ENCODE measurements at regions not wholly inside any gene's neighbourhood (a gene's known extent, or its start where the extent isn't known, plus 50 kb on each side); places are given as distances from the start of the nearest gene placed in this dataset.

DNA sequence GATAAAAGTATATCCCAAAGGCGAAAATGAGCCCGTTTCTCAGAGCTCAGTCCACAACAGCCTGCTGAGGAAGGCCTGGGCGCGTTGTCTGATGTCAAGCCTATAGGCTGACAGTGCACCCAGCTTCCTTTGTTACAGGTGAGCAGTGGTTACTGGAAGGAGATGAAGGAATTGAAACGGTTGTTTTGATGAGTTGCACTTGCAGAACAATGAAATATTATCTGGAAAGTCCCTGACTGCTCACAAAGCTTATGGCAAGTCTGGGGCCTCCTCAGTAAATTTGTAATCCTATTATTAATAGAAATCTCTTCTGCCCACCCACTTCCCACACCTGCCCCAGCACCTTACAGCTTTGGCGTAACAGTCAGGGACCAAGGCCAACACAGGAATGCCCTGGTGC lies 77.8 kb downstream of the C11orf91 start:
- Mint-ChIP-seq H3K4me1 (no peaks in the 10 kb centered on the region), H3K9me3 (peaks cover 0 to 5% (median 0%) of the 10 kb centered on the region in 8 donors), H3K27me3 (peaks cover 3 to 6% of the 10 kb centered on the region in 2 donors), H3K27ac (no peak overlapping the region), H3K36me3 (no peaks in the 10 kb centered on the region), H3K4me3 (no peak overlapping the region)
- intact Hi-C loops (cut with micrococcal nuclease): no loop called here
- H3K4me1 ChIP-seq (ENCODE audit: insufficient read depth, low read length): no peaks in the 10 kb centered on the region
- no peak overlapping the region for H3K27ac ChIP-seq (ENCODE audit: low read depth, low read length)
- H3K36me3 ChIP-seq (ENCODE audit: insufficient read depth, low read length): no peaks in the 10 kb centered on the region
- H3K27me3 ChIP-seq (ENCODE audit: insufficient read depth, low read length): no peaks in the 10 kb centered on the region
- H3K9me3 ChIP-seq (ENCODE audit: control insufficient read depth in 1 of 2, low read length in 2 of 2): no peaks in the 10 kb centered on the region
- DNase-seq: no peak
- H3K4me3 ChIP-seq (ENCODE audit: low read length in 2 of 2): no peak overlapping the region
- ChIA-PET POLR2A (ENCODE audit: partially characterized antibody) (no interaction called here), CTCF (ENCODE audit: partially characterized antibody) (no interaction called here)

GRCh38 chr11:33622186-33622585 lies 78.4 kb downstream of the C11orf91 start:
- no peaks in the 10 kb centered on the region for H3K9me3 ChIP-seq (ENCODE audit: control insufficient read depth in 1 of 2, low read length in 2 of 2)
- DNase-seq: no peak
- no peak overlapping the region for H3K4me3 ChIP-seq (ENCODE audit: low read length in 2 of 2)
- no peaks in the 10 kb centered on the region for H3K27me3 ChIP-seq (ENCODE audit: insufficient read depth, low read length)
- no peaks in the 10 kb centered on the region for H3K36me3 ChIP-seq (ENCODE audit: insufficient read depth, low read length)
- Mint-ChIP-seq H3K27ac (no peak overlapping the region), H3K4me1 (no peaks in the 10 kb centered on the region), H3K27me3 (peaks cover 7 to 10% of the 10 kb centered on the region in 2 donors), H3K4me3 (no peak overlapping the region), H3K9me3 (peaks cover 0 to 5% (median 0%) of the 10 kb centered on the region in 8 donors), H3K36me3 (no peaks in the 10 kb centered on the region)
- ChIA-PET POLR2A (ENCODE audit: partially characterized antibody) (no interaction called here), CTCF (ENCODE audit: partially characterized antibody) (no interaction called here)
- intact Hi-C loops (cut with micrococcal nuclease): no loop called here
- H3K4me1 ChIP-seq (ENCODE audit: insufficient read depth, low read length): no peaks in the 10 kb centered on the region
- H3K27ac ChIP-seq (ENCODE audit: low read depth, low read length): no peak overlapping the region

DNA sequence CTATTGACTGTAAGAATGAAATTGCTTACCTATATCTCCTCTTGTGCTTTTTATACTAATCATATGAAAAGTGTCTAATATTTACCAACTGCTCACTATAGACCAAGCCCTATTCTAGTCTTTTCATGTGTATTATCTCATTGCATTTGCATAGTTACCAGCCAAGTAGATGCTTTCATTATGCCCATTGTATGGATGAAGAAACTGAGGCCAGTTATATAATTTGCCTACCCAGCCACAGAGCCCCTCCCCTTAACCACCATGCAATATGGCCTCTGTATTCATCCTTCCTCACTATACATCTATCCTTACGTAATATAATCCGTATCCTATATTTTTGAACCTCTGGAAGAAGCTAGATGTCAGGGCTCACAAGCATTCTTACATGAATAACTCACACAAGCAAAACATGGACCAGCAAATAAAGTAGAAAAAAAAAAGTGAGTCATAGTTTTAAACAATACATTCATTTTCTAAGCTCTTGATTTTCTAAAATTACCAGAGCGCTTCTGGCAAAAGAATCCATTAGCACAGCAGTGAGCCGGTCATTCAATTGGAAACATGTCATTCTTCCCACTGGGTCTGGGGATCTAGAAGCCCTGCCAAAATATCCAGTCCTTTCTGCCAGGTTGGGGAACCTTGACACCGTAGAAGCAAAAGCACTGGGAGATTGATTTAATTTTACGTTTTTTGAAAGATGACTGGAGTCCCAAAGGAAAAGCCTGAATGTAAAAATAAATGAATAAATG lies 80.0 kb downstream of the C11orf91 start:
- CTCF ChIA-PET (ENCODE audit: partially characterized antibody): interaction anchor here (1.4 kb wide), 1 partner anchor 18 kb away, joined by 3 read pairs; no protein-coding TSS in a partner anchor
- no peaks in the 10 kb centered on the region for H3K36me3 ChIP-seq (ENCODE audit: insufficient read depth, low read length)
- no peaks in the 10 kb centered on the region for H3K27me3 ChIP-seq (ENCODE audit: insufficient read depth, low read length)
- intact Hi-C loops (cut with micrococcal nuclease): no loop called here
- Mint-ChIP-seq H3K36me3 (no peaks in the 10 kb centered on the region), H3K9me3 (peaks cover 0 to 5% (median 0%) of the 10 kb centered on the region in 8 donors), H3K27me3 (peaks cover 8 to 17% of the 10 kb centered on the region in 2 donors), H3K27ac (no peak overlapping the region), H3K4me3 (peak overlapping the region in 1 of 8 donors; percentile 9), H3K4me1 (no peaks in the 10 kb centered on the region)
- no peak overlapping the region for H3K4me3 ChIP-seq (ENCODE audit: low read length in 2 of 2)
- no peak overlapping the region for H3K27ac ChIP-seq (ENCODE audit: low read depth, low read length)
- POLR2A ChIA-PET (ENCODE audit: partially characterized antibody): no interaction called here
- no peaks in the 10 kb centered on the region for H3K4me1 ChIP-seq (ENCODE audit: insufficient read depth, low read length)
- DNase-seq: no peak
- H3K9me3 ChIP-seq (ENCODE audit: control insufficient read depth in 1 of 2, low read length in 2 of 2): no peaks in the 10 kb centered on the region

DNA sequence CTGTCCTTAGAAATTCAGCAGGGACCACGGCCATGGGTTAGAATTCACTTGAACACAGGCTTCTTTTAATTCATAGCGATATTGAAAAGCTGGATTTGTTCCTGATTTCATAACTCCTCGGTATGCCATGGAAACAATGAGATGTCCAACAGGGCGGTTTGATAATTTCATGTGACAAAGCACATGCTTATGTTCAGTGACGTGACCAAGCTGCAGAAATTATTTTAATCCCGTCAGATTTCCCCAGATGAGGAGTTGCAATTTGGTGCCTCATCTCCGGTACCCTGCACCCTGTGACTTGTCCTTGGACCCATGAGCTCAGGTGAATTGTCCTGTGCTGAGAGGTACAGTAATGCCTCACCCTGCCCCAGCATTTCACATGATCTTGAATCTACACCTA lies 81.7 kb downstream of the C11orf91 start:
- no peak overlapping the region for H3K4me3 Mint-ChIP-seq
- POLR2A ChIA-PET (ENCODE audit: partially characterized antibody): no interaction called here
- Histone ChIP-seq H3K27ac (ENCODE audit: low read depth, low read length) (no peak overlapping the region), H3K36me3 (ENCODE audit: insufficient read depth, low read length) (no peaks in the 10 kb centered on the region), H3K27me3 (ENCODE audit: insufficient read depth, low read length) (no peaks in the 10 kb centered on the region), H3K4me3 (ENCODE audit: low read length in 2 of 2) (no peak overlapping the region), H3K4me1 (ENCODE audit: insufficient read depth, low read length) (no peaks in the 10 kb centered on the region), H3K9me3 (ENCODE audit: control insufficient read depth in 1 of 2, low read length in 2 of 2) (no peaks in the 10 kb centered on the region)
- peaks cover 0 to 2% (median 0%) of the 10 kb centered on the region in 8 donors for H3K9me3 Mint-ChIP-seq
- intact Hi-C loops (cut with micrococcal nuclease): no loop called here
- H3K4me1 Mint-ChIP-seq: no peaks in the 10 kb centered on the region
- no peaks in the 10 kb centered on the region for H3K36me3 Mint-ChIP-seq
- no peak overlapping the region for H3K27ac Mint-ChIP-seq
- CTCF ChIA-PET (ENCODE audit: partially characterized antibody): no interaction called here
- H3K27me3 Mint-ChIP-seq: peaks cover 10 to 18% of the 10 kb centered on the region in 2 donors
- DNase-seq: no peak

DNA sequence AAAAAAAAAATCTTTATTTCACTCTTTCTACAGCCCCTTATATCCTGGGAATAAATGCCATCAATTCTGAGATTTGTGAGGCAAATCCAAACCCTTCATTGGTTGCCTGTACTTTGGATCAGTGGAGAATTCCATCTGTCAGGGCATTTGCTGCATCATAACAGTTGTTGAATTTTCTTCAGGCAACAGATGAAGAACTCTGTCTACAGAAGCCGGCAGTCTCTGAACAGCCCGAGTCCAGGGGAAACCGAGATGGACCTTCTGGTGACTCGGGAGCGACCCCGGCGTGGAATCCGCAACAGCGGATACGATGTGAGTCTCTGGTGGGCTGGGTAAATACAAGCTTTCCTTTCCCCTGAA lies 82.3 kb downstream of the C11orf91 start:
- Histone ChIP-seq H3K27me3 (ENCODE audit: insufficient read depth, low read length) (no peaks in the 10 kb centered on the region), H3K4me1 (ENCODE audit: insufficient read depth, low read length) (no peaks in the 10 kb centered on the region), H3K36me3 (ENCODE audit: insufficient read depth, low read length) (no peaks in the 10 kb centered on the region), H3K9me3 (ENCODE audit: control insufficient read depth in 1 of 2, low read length in 2 of 2) (no peaks in the 10 kb centered on the region), H3K27ac (ENCODE audit: low read depth, low read length) (no peak overlapping the region), H3K4me3 (ENCODE audit: low read length in 2 of 2) (no peak overlapping the region)
- intact Hi-C loops (cut with micrococcal nuclease): no loop called here
- ChIA-PET POLR2A (ENCODE audit: partially characterized antibody) (no interaction called here), CTCF (ENCODE audit: partially characterized antibody) (no interaction called here)
- H3K4me3 Mint-ChIP-seq: no peak overlapping the region
- H3K27ac Mint-ChIP-seq: no peak overlapping the region
- no peaks in the 10 kb centered on the region for H3K4me1 Mint-ChIP-seq
- H3K27me3 Mint-ChIP-seq: peaks cover 10 to 18% of the 10 kb centered on the region in 2 donors
- H3K36me3 Mint-ChIP-seq: no peaks in the 10 kb centered on the region
- DNase-seq: no peak
- H3K9me3 Mint-ChIP-seq: peaks cover 0 to 1% (median 0%) of the 10 kb centered on the region in 8 donors

DNA sequence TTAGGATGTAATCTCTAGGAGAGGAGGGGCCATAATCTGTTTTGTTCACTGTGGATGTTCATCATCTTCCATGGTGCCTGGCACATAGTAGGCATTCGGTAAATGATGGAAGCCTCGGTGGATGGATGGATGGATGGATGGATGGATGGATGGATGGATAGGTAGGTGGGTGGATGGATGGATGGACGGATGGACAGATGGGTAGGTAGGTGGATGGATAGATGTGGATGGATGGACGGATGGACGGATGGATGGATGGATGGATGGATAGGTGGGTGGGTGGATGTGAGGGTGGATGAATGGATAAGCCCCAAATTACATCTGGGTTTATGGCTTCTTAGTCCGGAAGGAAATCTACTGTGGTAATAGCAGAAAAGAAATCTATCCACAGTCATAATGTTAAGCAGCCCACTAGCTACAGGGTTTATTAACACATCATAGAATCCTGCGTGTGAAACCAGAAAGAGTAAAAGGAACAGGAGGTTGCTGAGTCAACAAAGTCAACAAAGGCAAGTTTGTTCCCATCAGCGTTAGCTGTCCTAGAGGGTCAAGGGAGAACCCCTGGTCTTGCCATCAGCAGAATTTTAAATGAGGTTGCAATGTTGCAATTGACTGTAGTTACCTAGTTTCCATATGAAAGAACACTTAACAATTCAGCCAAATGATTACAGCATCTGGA lies 82.8 kb downstream of the C11orf91 start:
- Mint-ChIP-seq H3K27me3 (peaks cover 10 to 18% of the 10 kb centered on the region in 2 donors), H3K36me3 (no peaks in the 10 kb centered on the region), H3K4me1 (no peaks in the 10 kb centered on the region), H3K27ac (no peak overlapping the region), H3K9me3 (no peaks in the 10 kb centered on the region), H3K4me3 (no peak overlapping the region)
- H3K4me1 ChIP-seq (ENCODE audit: insufficient read depth, low read length): no peaks in the 10 kb centered on the region
- H3K27ac ChIP-seq (ENCODE audit: low read depth, low read length): no peak overlapping the region
- no peak overlapping the region for H3K4me3 ChIP-seq (ENCODE audit: low read length in 2 of 2)
- H3K9me3 ChIP-seq (ENCODE audit: control insufficient read depth in 1 of 2, low read length in 2 of 2): no peaks in the 10 kb centered on the region
- no peak for DNase-seq
- ChIA-PET POLR2A (ENCODE audit: partially characterized antibody) (no interaction called here), CTCF (ENCODE audit: partially characterized antibody) (no interaction called here)
- H3K36me3 ChIP-seq (ENCODE audit: insufficient read depth, low read length): no peaks in the 10 kb centered on the region
- no peaks in the 10 kb centered on the region for H3K27me3 ChIP-seq (ENCODE audit: insufficient read depth, low read length)
- intact Hi-C loops (cut with micrococcal nuclease): no loop called here

GRCh38 chr11:33616552-33616951 lies 84.1 kb downstream of the C11orf91 start:
- Mint-ChIP-seq H3K9me3 (no peaks in the 10 kb centered on the region), H3K4me3 (no peak overlapping the region), H3K36me3 (no peaks in the 10 kb centered on the region), H3K27ac (no peak overlapping the region), H3K4me1 (no peaks in the 10 kb centered on the region), H3K27me3 (peaks cover 10 to 18% of the 10 kb centered on the region in 2 donors)
- no peaks in the 10 kb centered on the region for H3K9me3 ChIP-seq (ENCODE audit: control insufficient read depth in 1 of 2, low read length in 2 of 2)
- ChIA-PET CTCF (ENCODE audit: partially characterized antibody) (no interaction called here), POLR2A (ENCODE audit: partially characterized antibody) (no interaction called here)
- H3K27me3 ChIP-seq (ENCODE audit: insufficient read depth, low read length): no peaks in the 10 kb centered on the region
- no peak overlapping the region for H3K4me3 ChIP-seq (ENCODE audit: low read length in 2 of 2)
- intact Hi-C loops (cut with micrococcal nuclease): no loop called here
- no peaks in the 10 kb centered on the region for H3K4me1 ChIP-seq (ENCODE audit: insufficient read depth, low read length)
- no peak overlapping the region for H3K27ac ChIP-seq (ENCODE audit: low read depth, low read length)
- no peaks in the 10 kb centered on the region for H3K36me3 ChIP-seq (ENCODE audit: insufficient read depth, low read length)
- DNase-seq: no peak
